DOHH2 (cell line): ENCODE measurements at regions not wholly inside any gene's neighbourhood (a gene's known extent, or its start where the extent isn't known, plus 50 kb on each side); places are given as distances from the start of the nearest gene placed in this dataset.
"Not testable (repeated sequence)": the region's sequence is repeated elsewhere in the genome, so short reads cannot be mapped to it uniquely, and the experiment has no call there.

ENCODE experiments used
- H3F3A ChIP-seq: fragments of 200-600 bp; sonication (generic), shearing (Covaris generic); 2 replicates; pipeline ENCODE4 v1.6.0; 2016; ENCODE audit warnings: antibody characterized with exemption, mild to moderate bottlenecking; ENCODE audit not compliant: control insufficient read depth, insufficient read depth
- H3K27ac ChIP-seq: fragments of 200-600 bp; sonication (generic); 2 replicates; pipeline ENCODE4 v1.5.1; 2014; ENCODE audit warnings: low read depth, mild to moderate bottlenecking, low read length, moderate library complexity
- H3K27me3 ChIP-seq: fragments of 200-600 bp; sonication (generic); 2 replicates; pipeline ENCODE4 v1.6.1; 2014; ENCODE audit warnings: mild to moderate bottlenecking, low read length, mixed read lengths; ENCODE audit not compliant: control insufficient read depth
- H3K36me3 ChIP-seq: fragments of 200-600 bp; sonication (generic); 2 replicates; pipeline ENCODE4 v1.6.1; 2014; ENCODE audit warnings: mild to moderate bottlenecking, low read length, moderate library complexity, mixed read lengths; ENCODE audit not compliant: control insufficient read depth
- H3K4me1 ChIP-seq: fragments of 200-600 bp; sonication (generic); 2 replicates; pipeline ENCODE4 v1.6.1; 2014; ENCODE audit warnings: mild to moderate bottlenecking, low read length, mixed read lengths; ENCODE audit not compliant: control insufficient read depth
- H3K4me2 ChIP-seq: fragments of 200-600 bp; sonication (generic); 2 replicates; pipeline ENCODE4 v1.6.0; 2014; ENCODE audit warnings: mild to moderate bottlenecking, low read length, moderate library complexity
- H3K4me3 ChIP-seq: fragments of 200-600 bp; sonication (generic); 2 replicates; pipeline ENCODE4 v1.5.1; 2014; ENCODE audit warnings: mild to moderate bottlenecking, low read length, mixed read lengths
- H3K79me2 ChIP-seq: fragments of 200-600 bp; sonication (generic); 2 replicates; pipeline ENCODE4 v1.6.1; 2014; ENCODE audit warnings: mild to moderate bottlenecking, low read length, mixed read lengths; ENCODE audit not compliant: control insufficient read depth
- H3K9me2 ChIP-seq: fragments of 200-600 bp; sonication (generic); replicated peaks from 2 replicates; pipeline ENCODE4 v1.6.1; 2014; ENCODE audit warnings: mild to moderate bottlenecking, low read length, mixed read lengths; ENCODE audit not compliant: control insufficient read depth
- H3K9me3 ChIP-seq: fragments of 200-600 bp; sonication (generic); 2 replicates; pipeline ENCODE4 v1.6.1; 2014; ENCODE audit warnings: antibody characterized with exemption, low read length, mixed read lengths; ENCODE audit not compliant: control insufficient read depth, insufficient read depth
- H4K20me1 ChIP-seq: fragments of 200-600 bp; sonication (generic); 2 replicates; pipeline ENCODE4 v1.6.0; 2014; ENCODE audit warnings: low read depth, mild to moderate bottlenecking, antibody characterized with exemption, low read length, moderate library complexity; ENCODE audit not compliant: control insufficient read depth, insufficient read depth
- CTCF ChIP-seq: fragments of 200-600 bp; sonication (generic); IDR thresholded peaks from one replicate; pipeline ENCODE4 v1.5.1; 2014; ENCODE audit warnings: antibody characterized with exemption, mild to moderate bottlenecking, low read depth, low read length; ENCODE audit not compliant: poor library complexity, severe bottlenecking
- EZH2phosphoT487 ChIP-seq: fragments of 200-600 bp; sonication (generic); IDR thresholded peaks from 2 replicates; pipeline ENCODE4 v1.6.1; 2017; ENCODE audit warnings: borderline replicate concordance, mild to moderate bottlenecking, antibody characterized with exemption, low read length, moderate library complexity, mixed read lengths

GRCh38 chr6:125585470-125585869, 164.0 kb upstream of the HEY2 start:
- H3K4me3 ChIP-seq: no peak overlapping the region
- H3K4me2 ChIP-seq: no peak overlapping the region
- no peaks in the 10 kb centered on the region for H3K36me3 ChIP-seq
- no peaks in the 10 kb centered on the region for H3F3A ChIP-seq
- H3K27me3 ChIP-seq: 0 out of 2 replicates have a peak, but pooled peaks cover 4% of the 10 kb centered on the region
- no peak for TF ChIP-seq CTCF
- no peaks in the 10 kb centered on the region for H3K9me3 ChIP-seq
- no peaks in the 10 kb centered on the region for H3K4me1 ChIP-seq
- H4K20me1 ChIP-seq: no peaks in the 10 kb centered on the region
- H3K27ac ChIP-seq: no peak overlapping the region
- H3K9me2 ChIP-seq: no peaks in the 10 kb centered on the region
- H3K79me2 ChIP-seq: no peaks in the 10 kb centered on the region

GRCh38 chr6:125586074-125586473, 163.4 kb upstream of the HEY2 start:
- Histone ChIP-seq H3K27ac (no peak overlapping the region), H3K9me2 (no peaks in the 10 kb centered on the region), H3K4me1 (no peaks in the 10 kb centered on the region), H3F3A (no peaks in the 10 kb centered on the region), H4K20me1 (no peaks in the 10 kb centered on the region), H3K4me2 (no peak overlapping the region), H3K36me3 (no peaks in the 10 kb centered on the region), H3K79me2 (no peaks in the 10 kb centered on the region), H3K27me3 (0 out of 2 replicates have a peak, but pooled peaks cover 4% of the 10 kb centered on the region), H3K4me3 (no peak overlapping the region), H3K9me3 (no peaks in the 10 kb centered on the region)
- TF ChIP-seq EZH2phosphoT487: no peak

GRCh38 chr6:125586605-125587004, 162.8 kb upstream of the HEY2 start:
- H3K9me2 ChIP-seq: no peaks in the 10 kb centered on the region
- 0 out of 2 replicates have a peak, but pooled peaks cover 4% of the 10 kb centered on the region for H3K27me3 ChIP-seq
- no peaks in the 10 kb centered on the region for H4K20me1 ChIP-seq
- no peak overlapping the region for H3K4me2 ChIP-seq
- TF ChIP-seq EZH2phosphoT487: no peak
- no peak for TF ChIP-seq CTCF
- H3K36me3 ChIP-seq: no peaks in the 10 kb centered on the region
- H3K4me1 ChIP-seq: no peaks in the 10 kb centered on the region
- no peak overlapping the region for H3K27ac ChIP-seq
- no peaks in the 10 kb centered on the region for H3K9me3 ChIP-seq
- H3K79me2 ChIP-seq: no peaks in the 10 kb centered on the region
- no peaks in the 10 kb centered on the region for H3F3A ChIP-seq
- H3K4me3 ChIP-seq: no peak overlapping the region

GRCh38 chr6:125587666-125588632, 161.5 kb upstream of the HEY2 start:
- TF ChIP-seq EZH2phosphoT487: no peak
- no peak for TF ChIP-seq CTCF
- no peaks in the 10 kb centered on the region for H4K20me1 ChIP-seq

GRCh38 chr6:125591796-125592195, 157.6 kb upstream of the HEY2 start:
- not testable (repeated sequence) for H3K79me2 ChIP-seq, H3K27me3 ChIP-seq, H3K27ac ChIP-seq, H4K20me1 ChIP-seq, H3K4me2 ChIP-seq, H3K36me3 ChIP-seq, H3K9me2 ChIP-seq, H3K4me3 ChIP-seq, H3F3A ChIP-seq, H3K4me1 ChIP-seq, H3K9me3 ChIP-seq

More at GRCh38 chr6:125587666-125588632, 161.5 kb upstream of the HEY2 start:
- Histone ChIP-seq H3K9me3 (no peaks in the 10 kb centered on the region), H3F3A (no peaks in the 10 kb centered on the region), H3K27me3 (no peaks in the 10 kb centered on the region), H3K4me3 (no peak overlapping the region), H3K4me1 (no peaks in the 10 kb centered on the region), H3K27ac (no peak overlapping the region), H3K9me2 (no peaks in the 10 kb centered on the region), H3K79me2 (no peaks in the 10 kb centered on the region), H3K36me3 (no peaks in the 10 kb centered on the region), H3K4me2 (no peak overlapping the region)
